ENCODE measurements at regions not wholly inside any gene's neighbourhood (a gene's known extent, or its start where the extent isn't known, plus 50 kb on each side); places are given as distances from the start of the nearest gene placed in this dataset.
A peak's percentile ranks its signal among the peaks of the same experiment; 100 is the strongest.
"Not testable (repeated sequence)": the region's sequence is repeated elsewhere in the genome, so short reads cannot be mapped to it uniquely, and the experiment has no call there.

GRCh38 chr3:124347418-124347817 lies 355.5 kb upstream of the ROPN1 start:
- DNase-seq (ENCODE audit: low spot score) = no peak
- no peak for TF ChIP-seq CTCF (IDR thresholded peaks at IDR 0.05; ENCODE audit: extremely low read depth, missing control alignments)

GRCh38 chr3:124348555-124348954 lies 356.6 kb upstream of the ROPN1 start:
- DNase-seq (ENCODE audit: low spot score) = not testable (repeated sequence)

- DNase-seq (ENCODE audit: low spot score) = peak; percentile 66
- TF ChIP-seq CTCF (IDR thresholded peaks at IDR 0.05; ENCODE audit: extremely low read depth, missing control alignments) = no peak
Measured at GRCh38 chr3:124351430-124352148, 359.7 kb upstream of the ROPN1 start.

- no peak for DNase-seq (ENCODE audit: low spot score)
- TF ChIP-seq CTCF (IDR thresholded peaks at IDR 0.05; ENCODE audit: extremely low read depth, missing control alignments) = no peak
Measured at GRCh38 chr3:124352149-124352539, 360.2 kb upstream of the ROPN1 start.

DNA sequence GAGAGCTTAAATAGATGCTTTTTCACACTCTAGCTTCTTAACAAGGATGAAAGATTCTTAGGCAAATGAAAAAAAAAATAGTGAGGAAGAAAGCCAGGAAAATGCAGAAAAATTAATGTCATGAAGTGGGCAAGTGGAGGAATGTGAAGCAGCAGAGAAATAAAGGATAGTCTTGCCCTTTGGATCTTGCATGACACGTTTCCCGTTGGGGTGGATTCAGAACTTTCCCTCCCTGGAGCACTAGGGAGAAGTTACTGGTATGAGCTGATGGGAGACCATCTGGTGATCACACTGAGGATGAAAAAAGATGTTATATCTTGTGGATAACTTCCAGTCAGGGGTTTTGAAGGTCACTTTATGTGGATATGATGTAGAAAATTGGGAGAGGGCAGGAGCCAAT lies 361.8 kb upstream of the ROPN1 start:
- no peak for TF ChIP-seq CTCF (IDR thresholded peaks at IDR 0.05; ENCODE audit: extremely low read depth, missing control alignments)
- no peak for DNase-seq (ENCODE audit: low spot score)

GRCh38 chr3:124354150-124354549 lies 362.2 kb upstream of the ROPN1 start:
- DNase-seq (ENCODE audit: low spot score) = no peak
- TF ChIP-seq CTCF (IDR thresholded peaks at IDR 0.05; ENCODE audit: extremely low read depth, missing control alignments) = no peak

- no peak for DNase-seq (ENCODE audit: low spot score)
- TF ChIP-seq CTCF (IDR thresholded peaks at IDR 0.05; ENCODE audit: extremely low read depth, missing control alignments) = no peak
Measured at GRCh38 chr3:124358156-124358555, 366.2 kb upstream of the ROPN1 start.

GRCh38 chr3:124360155-124360554 lies 368.2 kb upstream of the ROPN1 start:
- no peak for DNase-seq (ENCODE audit: low spot score)
- TF ChIP-seq CTCF (IDR thresholded peaks at IDR 0.05; ENCODE audit: extremely low read depth, missing control alignments) = no peak
